ENCODE measurements at regions not wholly inside any gene's neighbourhood (a gene's known extent, or its start where the extent isn't known, plus 50 kb on each side); places are given as distances from the start of the nearest gene placed in this dataset.

- no peak for DNase-seq
Observed at GRCh38 chr3:111244760-111245159, 173.1 kb downstream of the NECTIN3 start.

- DNase-seq = no peak
Observed at GRCh38 chr3:111246967-111247760, 175.5 kb downstream of the NECTIN3 start.

- no peak for DNase-seq
Observed at GRCh38 chr3:111248406-111248805, 176.8 kb downstream of the NECTIN3 start.

- DNase-seq = no peak
Observed at GRCh38 chr3:111249421-111249820, 177.8 kb downstream of the NECTIN3 start.

- DNase-seq = peak in 1 of 5 experiments; percentile 16
Observed at GRCh38 chr3:111252779-111253178, 181.2 kb downstream of the NECTIN3 start.

- DNase-seq = no peak
Observed at GRCh38 chr3:111253733-111254132, 182.1 kb downstream of the NECTIN3 start.

- peak in 1 of 5 experiments; percentile 18 for DNase-seq
Observed at GRCh38 chr3:111260878-111261277, 189.3 kb downstream of the NECTIN3 start.

GRCh38 chr3:111269777-111270176, 198.2 kb downstream of the NECTIN3 start:
- DNase-seq = no peak

GRCh38 chr3:111277226-111277625, 205.6 kb downstream of the NECTIN3 start:
- DNase-seq = no peak

GRCh38 chr3:111278959-111279358, 207.3 kb downstream of the NECTIN3 start:
- DNase-seq = no peak

- no peak for DNase-seq
Observed at GRCh38 chr3:111282024-111282423, 210.4 kb downstream of the NECTIN3 start.

- DNase-seq = no peak
Observed at GRCh38 chr3:111283165-111283564, 211.5 kb downstream of the NECTIN3 start.

- DNase-seq = no peak
Observed at GRCh38 chr3:111284503-111285183, 213.0 kb downstream of the NECTIN3 start.

- DNase-seq = peak in 1 of 5 experiments; percentile 17
Observed at GRCh38 chr3:111285184-111285538, 213.5 kb downstream of the NECTIN3 start.

GRCh38 chr3:111285694-111286093, 214.1 kb downstream of the NECTIN3 start:
- DNase-seq = no peak

GRCh38 chr3:111286746-111287145, 215.1 kb downstream of the NECTIN3 start:
- DNase-seq = no peak

GRCh38 chr3:111292117-111292516, 220.5 kb downstream of the NECTIN3 start:
- DNase-seq = no peak

- no peak for DNase-seq
Observed at GRCh38 chr3:111299192-111299615, 227.6 kb downstream of the NECTIN3 start.

- DNase-seq = no peak
Observed at GRCh38 chr3:111301238-111301798, 229.7 kb downstream of the NECTIN3 start.

GRCh38 chr3:111302063-111302462, 230.4 kb downstream of the NECTIN3 start:
- no peak for DNase-seq

GRCh38 chr3:111303760-111304159, 232.1 kb downstream of the NECTIN3 start:
- peak in 1 of 5 experiments; percentile 8 for DNase-seq

GRCh38 chr3:111307676-111308075, 234.3 kb upstream of the CD96 start:
- DNase-seq = no peak

- DNase-seq = peak in 1 of 5 experiments; percentile 38
Observed at GRCh38 chr3:111311126-111311525, 230.9 kb upstream of the CD96 start.

- peak in 1 of 5 experiments; percentile 83 for DNase-seq
Observed at GRCh38 chr3:111311709-111312235, 230.2 kb upstream of the CD96 start.

Measured in T-helper 2 cell (primary cell).